T-helper 1 cell treated with Interleukin-12 subunit alpha and Interleukin-12 subunit beta and Interleukin-4 antibody, amounts not matched to agents 30 ng/mL and 1 ng/mL, for 36 hours (primary cell): ENCODE measurements at regions not wholly inside any gene's neighbourhood (a gene's known extent, or its start where the extent isn't known, plus 50 kb on each side); places are given as distances from the start of the nearest gene placed in this dataset.
"Not testable (repeated sequence)": the region's sequence is repeated elsewhere in the genome, so short reads cannot be mapped to it uniquely, and the experiment has no call there.

ENCODE experiments used
- intact Hi-C: fragments of 100-400 bp; cut with micrococcal nuclease; formaldehyde crosslinking; loops from one replicate; pipeline ENCODE4 v1.15.1; 2024

- intact Hi-C loops: no loop called here
Measured at GRCh38 chr7:52779004-52779403, 256.4 kb upstream of the POM121L12 start.

GRCh38 chr7:52777051-52777822 is 258.2 kb upstream of the POM121L12 start:
- intact Hi-C loops: no loop called here

- intact Hi-C loops: no loop called here
Measured at GRCh38 chr7:52775876-52776275, 259.6 kb upstream of the POM121L12 start.

GRCh38 chr7:52771177-52771576 is 264.3 kb upstream of the POM121L12 start:
- intact Hi-C loops: no loop called here

GRCh38 chr7:52764492-52765169 is 270.8 kb upstream of the POM121L12 start:
- intact Hi-C loops: no loop called here

GRCh38 chr7:52758356-52758755 is 277.1 kb upstream of the POM121L12 start:
- intact Hi-C loops: no loop called here

- intact Hi-C loops: no loop called here
Measured at GRCh38 chr7:52753855-52754254, 281.6 kb upstream of the POM121L12 start.

- intact Hi-C loops: no loop called here
Measured at GRCh38 chr7:52752891-52753290, 282.5 kb upstream of the POM121L12 start.

- intact Hi-C loops: no loop called here
Measured at GRCh38 chr7:52749880-52750279, 285.6 kb upstream of the POM121L12 start.

- intact Hi-C loops: no loop called here
Measured at GRCh38 chr7:52747817-52748216, 287.6 kb upstream of the POM121L12 start.

GRCh38 chr7:52741670-52742290 is 293.7 kb upstream of the POM121L12 start:
- intact Hi-C loops: no loop called here

- intact Hi-C loops: no loop called here
Measured at GRCh38 chr7:52735656-52736055, 299.8 kb upstream of the POM121L12 start.

GRCh38 chr7:52728683-52729082 is 306.8 kb upstream of the POM121L12 start:
- intact Hi-C loops: not testable (repeated sequence)

- intact Hi-C loops: no loop called here
Measured at GRCh38 chr7:52727632-52728031, 307.8 kb upstream of the POM121L12 start.

- intact Hi-C loops: no loop called here
Measured at GRCh38 chr7:52726986-52727385, 308.4 kb upstream of the POM121L12 start.

GRCh38 chr7:52726493-52726892 is 308.9 kb upstream of the POM121L12 start:
- intact Hi-C loops: no loop called here

GRCh38 chr7:52723606-52724005 is 311.8 kb upstream of the POM121L12 start:
- intact Hi-C loops: no loop called here

- intact Hi-C loops: no loop called here
Measured at GRCh38 chr7:52720856-52721255, 314.6 kb upstream of the POM121L12 start.

GRCh38 chr7:52719677-52720076 is 315.8 kb upstream of the POM121L12 start:
- intact Hi-C loops: no loop called here

GRCh38 chr7:52715701-52716100 is 319.7 kb upstream of the POM121L12 start:
- intact Hi-C loops: no loop called here

GRCh38 chr7:52712938-52713337 is 322.5 kb upstream of the POM121L12 start:
- intact Hi-C loops: no loop called here

- intact Hi-C loops: no loop called here
Measured at GRCh38 chr7:52711951-52712350, 323.5 kb upstream of the POM121L12 start.
